H1 (cell line): ENCODE measurements at regions not wholly inside any gene's neighbourhood (a gene's known extent, or its start where the extent isn't known, plus 50 kb on each side); places are given as distances from the start of the nearest gene placed in this dataset.

Source experiments
- BCL11A ChIP-seq, 2 experiments: IDR thresholded peaks; one replicate each; pipeline ENCODE4 v1.6.1; 2011; ENCODE audit warnings: low read depth in 2 of 2, low read length in 2 of 2, mild to moderate bottlenecking in 2 of 2
- GABPA ChIP-seq: IDR thresholded peaks from 2 replicates; pipeline ENCODE4 v1.6.1; 2011; ENCODE audit warnings: mild to moderate bottlenecking, low read length, moderate library complexity, borderline replicate concordance; ENCODE audit not compliant: insufficient read depth
- GTF2F1 ChIP-seq: IDR thresholded peaks from 2 replicates; pipeline ENCODE4 v1.6.1; 2012; ENCODE audit warnings: low read depth, low read length, improper control_type of control experiment, borderline replicate concordance
- KDM1A ChIP-seq: fragments of 200-600, 300-600 bp; sonication (generic); IDR thresholded peaks from 2 replicates; pipeline ENCODE4 v1.7.1; 2016; ENCODE audit warnings: mild to moderate bottlenecking, low read length, borderline replicate concordance
- TF ChIP-seq, protein P1 (sequence below): IDR thresholded peaks from 2 replicates; pipeline ENCODE4 v1.6.1; 2012; ENCODE audit warnings: low read length, inconsistent platforms
- TF ChIP-seq, protein P2 (sequence below): fragments of 300-600 bp; sonication (generic); IDR thresholded peaks from 2 replicates; pipeline ENCODE4 v1.7.1; 2012; ENCODE audit warnings: low read length, moderate library complexity, mild to moderate bottlenecking, inconsistent platforms; ENCODE audit not compliant: insufficient replicate concordance

DNA sequence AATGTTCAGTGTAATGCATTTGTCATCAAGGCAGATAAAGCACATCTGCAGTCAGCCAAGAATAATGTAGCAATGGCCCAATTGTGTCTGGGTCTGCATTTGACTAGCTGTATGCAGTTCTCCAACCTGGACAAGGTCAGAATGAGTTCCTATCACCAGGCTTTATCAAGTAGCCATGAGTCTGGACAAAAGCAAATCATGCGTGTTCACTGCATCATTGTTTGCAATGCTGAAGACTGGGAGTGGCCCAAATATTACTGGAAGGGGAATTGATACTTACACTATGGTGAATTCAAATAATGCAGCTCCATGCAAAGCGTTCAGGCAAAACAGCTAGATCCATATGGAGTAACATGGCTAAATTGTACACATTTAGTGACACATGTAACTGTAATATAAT is 250.9 kb downstream of the TOX3 start (continued):
- TF ChIP-seq GTF2F1 (no peak), KDM1A (no peak), BCL11A (IDR thresholded peaks at IDR 0.05; ENCODE audit: low read depth in 2 of 2, low read length in 2 of 2) (no peak), GABPA (no peak)
- TF ChIP-seq, protein P1, sequence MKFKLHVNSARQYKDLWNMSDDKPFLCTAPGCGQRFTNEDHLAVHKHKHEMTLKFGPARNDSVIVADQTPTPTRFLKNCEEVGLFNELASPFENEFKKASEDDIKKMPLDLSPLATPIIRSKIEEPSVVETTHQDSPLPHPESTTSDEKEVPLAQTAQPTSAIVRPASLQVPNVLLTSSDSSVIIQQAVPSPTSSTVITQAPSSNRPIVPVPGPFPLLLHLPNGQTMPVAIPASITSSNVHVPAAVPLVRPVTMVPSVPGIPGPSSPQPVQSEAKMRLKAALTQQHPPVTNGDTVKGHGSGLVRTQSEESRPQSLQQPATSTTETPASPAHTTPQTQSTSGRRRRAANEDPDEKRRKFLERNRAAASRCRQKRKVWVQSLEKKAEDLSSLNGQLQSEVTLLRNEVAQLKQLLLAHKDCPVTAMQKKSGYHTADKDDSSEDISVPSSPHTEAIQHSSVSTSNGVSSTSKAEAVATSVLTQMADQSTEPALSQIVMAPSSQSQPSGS = no peak
- TF ChIP-seq, protein P2, sequence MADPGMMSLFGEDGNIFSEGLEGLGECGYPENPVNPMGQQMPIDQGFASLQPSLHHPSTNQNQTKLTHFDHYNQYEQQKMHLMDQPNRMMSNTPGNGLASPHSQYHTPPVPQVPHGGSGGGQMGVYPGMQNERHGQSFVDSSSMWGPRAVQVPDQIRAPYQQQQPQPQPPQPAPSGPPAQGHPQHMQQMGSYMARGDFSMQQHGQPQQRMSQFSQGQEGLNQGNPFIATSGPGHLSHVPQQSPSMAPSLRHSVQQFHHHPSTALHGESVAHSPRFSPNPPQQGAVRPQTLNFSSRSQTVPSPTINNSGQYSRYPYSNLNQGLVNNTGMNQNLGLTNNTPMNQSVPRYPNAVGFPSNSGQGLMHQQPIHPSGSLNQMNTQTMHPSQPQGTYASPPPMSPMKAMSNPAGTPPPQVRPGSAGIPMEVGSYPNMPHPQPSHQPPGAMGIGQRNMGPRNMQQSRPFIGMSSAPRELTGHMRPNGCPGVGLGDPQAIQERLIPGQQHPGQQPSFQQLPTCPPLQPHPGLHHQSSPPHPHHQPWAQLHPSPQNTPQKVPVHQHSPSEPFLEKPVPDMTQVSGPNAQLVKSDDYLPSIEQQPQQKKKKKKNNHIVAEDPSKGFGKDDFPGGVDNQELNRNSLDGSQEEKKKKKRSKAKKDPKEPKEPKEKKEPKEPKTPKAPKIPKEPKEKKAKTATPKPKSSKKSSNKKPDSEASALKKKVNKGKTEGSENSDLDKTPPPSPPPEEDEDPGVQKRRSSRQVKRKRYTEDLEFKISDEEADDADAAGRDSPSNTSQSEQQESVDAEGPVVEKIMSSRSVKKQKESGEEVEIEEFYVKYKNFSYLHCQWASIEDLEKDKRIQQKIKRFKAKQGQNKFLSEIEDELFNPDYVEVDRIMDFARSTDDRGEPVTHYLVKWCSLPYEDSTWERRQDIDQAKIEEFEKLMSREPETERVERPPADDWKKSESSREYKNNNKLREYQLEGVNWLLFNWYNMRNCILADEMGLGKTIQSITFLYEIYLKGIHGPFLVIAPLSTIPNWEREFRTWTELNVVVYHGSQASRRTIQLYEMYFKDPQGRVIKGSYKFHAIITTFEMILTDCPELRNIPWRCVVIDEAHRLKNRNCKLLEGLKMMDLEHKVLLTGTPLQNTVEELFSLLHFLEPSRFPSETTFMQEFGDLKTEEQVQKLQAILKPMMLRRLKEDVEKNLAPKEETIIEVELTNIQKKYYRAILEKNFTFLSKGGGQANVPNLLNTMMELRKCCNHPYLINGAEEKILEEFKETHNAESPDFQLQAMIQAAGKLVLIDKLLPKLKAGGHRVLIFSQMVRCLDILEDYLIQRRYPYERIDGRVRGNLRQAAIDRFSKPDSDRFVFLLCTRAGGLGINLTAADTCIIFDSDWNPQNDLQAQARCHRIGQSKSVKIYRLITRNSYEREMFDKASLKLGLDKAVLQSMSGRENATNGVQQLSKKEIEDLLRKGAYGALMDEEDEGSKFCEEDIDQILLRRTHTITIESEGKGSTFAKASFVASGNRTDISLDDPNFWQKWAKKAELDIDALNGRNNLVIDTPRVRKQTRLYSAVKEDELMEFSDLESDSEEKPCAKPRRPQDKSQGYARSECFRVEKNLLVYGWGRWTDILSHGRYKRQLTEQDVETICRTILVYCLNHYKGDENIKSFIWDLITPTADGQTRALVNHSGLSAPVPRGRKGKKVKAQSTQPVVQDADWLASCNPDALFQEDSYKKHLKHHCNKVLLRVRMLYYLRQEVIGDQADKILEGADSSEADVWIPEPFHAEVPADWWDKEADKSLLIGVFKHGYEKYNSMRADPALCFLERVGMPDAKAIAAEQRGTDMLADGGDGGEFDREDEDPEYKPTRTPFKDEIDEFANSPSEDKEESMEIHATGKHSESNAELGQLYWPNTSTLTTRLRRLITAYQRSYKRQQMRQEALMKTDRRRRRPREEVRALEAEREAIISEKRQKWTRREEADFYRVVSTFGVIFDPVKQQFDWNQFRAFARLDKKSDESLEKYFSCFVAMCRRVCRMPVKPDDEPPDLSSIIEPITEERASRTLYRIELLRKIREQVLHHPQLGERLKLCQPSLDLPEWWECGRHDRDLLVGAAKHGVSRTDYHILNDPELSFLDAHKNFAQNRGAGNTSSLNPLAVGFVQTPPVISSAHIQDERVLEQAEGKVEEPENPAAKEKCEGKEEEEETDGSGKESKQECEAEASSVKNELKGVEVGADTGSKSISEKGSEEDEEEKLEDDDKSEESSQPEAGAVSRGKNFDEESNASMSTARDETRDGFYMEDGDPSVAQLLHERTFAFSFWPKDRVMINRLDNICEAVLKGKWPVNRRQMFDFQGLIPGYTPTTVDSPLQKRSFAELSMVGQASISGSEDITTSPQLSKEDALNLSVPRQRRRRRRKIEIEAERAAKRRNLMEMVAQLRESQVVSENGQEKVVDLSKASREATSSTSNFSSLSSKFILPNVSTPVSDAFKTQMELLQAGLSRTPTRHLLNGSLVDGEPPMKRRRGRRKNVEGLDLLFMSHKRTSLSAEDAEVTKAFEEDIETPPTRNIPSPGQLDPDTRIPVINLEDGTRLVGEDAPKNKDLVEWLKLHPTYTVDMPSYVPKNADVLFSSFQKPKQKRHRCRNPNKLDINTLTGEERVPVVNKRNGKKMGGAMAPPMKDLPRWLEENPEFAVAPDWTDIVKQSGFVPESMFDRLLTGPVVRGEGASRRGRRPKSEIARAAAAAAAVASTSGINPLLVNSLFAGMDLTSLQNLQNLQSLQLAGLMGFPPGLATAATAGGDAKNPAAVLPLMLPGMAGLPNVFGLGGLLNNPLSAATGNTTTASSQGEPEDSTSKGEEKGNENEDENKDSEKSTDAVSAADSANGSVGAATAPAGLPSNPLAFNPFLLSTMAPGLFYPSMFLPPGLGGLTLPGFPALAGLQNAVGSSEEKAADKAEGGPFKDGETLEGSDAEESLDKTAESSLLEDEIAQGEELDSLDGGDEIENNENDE = no peak
